Gastrocnemius medialis (tissue), 4 donors: ENCODE measurements at regions not wholly inside any gene's neighbourhood (a gene's known extent, or its start where the extent isn't known, plus 50 kb on each side); places are given as distances from the start of the nearest gene placed in this dataset.

Experiments
- CTCF ChIP-seq, 5 experiments: fragments of 450-650 bp in 3 of 5; fragments of 200-600 bp in 2 of 5; sonication (generic) in 2 of 5; IDR thresholded peaks in 4 of 5; conservative IDR thresholded peaks in 1 of 5; 1 replicate in 4 of 5; 2 replicates in 1 of 5; pipeline ENCODE4 v1.5.1; 2016 to 2019; ENCODE audit warnings: antibody characterized with exemption in 5 of 5, mild to moderate bottlenecking in 3 of 5, moderate library complexity in 3 of 5
- POLR2A ChIP-seq, 2 donors: fragments of 450-650 bp; IDR thresholded peaks; one replicate each; pipeline ENCODE4 v1.6.1; 2017; ENCODE audit warnings: antibody characterized with exemption in 2 of 2, mild to moderate bottlenecking in 2 of 2, moderate library complexity in 2 of 2

DNA sequence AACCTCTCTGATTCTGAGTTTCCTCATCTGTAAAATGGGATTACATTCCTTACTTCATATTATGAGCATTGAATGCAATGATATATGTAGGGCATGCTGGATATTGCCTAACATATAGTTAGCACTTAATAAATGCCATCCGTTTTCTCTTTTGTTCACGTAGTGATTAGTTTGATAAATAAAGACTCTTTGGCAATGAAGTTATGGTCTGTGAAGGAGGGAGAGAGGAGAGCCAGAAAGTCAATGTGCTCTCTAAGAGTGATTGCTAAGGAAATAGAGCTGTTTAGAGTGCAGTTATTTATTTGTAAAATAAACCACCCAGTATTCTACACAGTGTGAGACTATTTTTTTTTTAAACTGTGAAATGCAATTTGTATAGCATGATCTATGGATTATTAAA, 207.9 kb upstream of the E2F8 start:
- TF ChIP-seq CTCF (IDR thresholded peaks at IDR 0.05 in 4 of 5, conservative IDR thresholded peaks at IDR 0.05 in 1 of 5) (no peak), POLR2A (IDR thresholded peaks at IDR 0.05) (no peak)
